Activated B cell treated with CpG ODN at 0.5 μM for 24 hours (primary cell): ENCODE measurements at regions not wholly inside any gene's neighbourhood (a gene's known extent, or its start where the extent isn't known, plus 50 kb on each side); places are given as distances from the start of the nearest gene placed in this dataset.

Experiments
- ATAC-seq: fragments of 200-7000 bp; cut with Tn5 transposase; one replicate; pipeline ENCODE4 v1.10.0; 2021; ENCODE audit warnings: low read depth, mild to moderate bottlenecking, moderate library complexity
- CTCF ChIA-PET: fragments of 350-600 bp; sonication (Branson Sonifier 250); formaldehyde crosslinking; loops from one replicate; lab custom pipeline; 2021; ENCODE audit warnings: antibody characterized with exemption; lab: Charles Lee
- POLR2A ChIA-PET: fragments of 350-600 bp; sonication (Branson Sonifier 250); formaldehyde crosslinking; loops from one replicate; lab custom pipeline; 2021; ENCODE audit warnings: antibody characterized with exemption; lab: Charles Lee
- DNase-seq: peaks from one replicate; pipeline ENCODE4 v3.0.0; 2022
- H3K27ac Mint-ChIP-seq: one replicate; pipeline ENCODE4 v1.8.0; 2020; ENCODE audit warnings: mixed read lengths
- H3K27me3 Mint-ChIP-seq: one replicate; pipeline ENCODE4 v1.8.0; 2021; ENCODE audit warnings: mixed read lengths
- H3K36me3 Mint-ChIP-seq: one replicate; pipeline ENCODE4 v1.8.0; 2021; ENCODE audit warnings: low read depth, mixed read lengths
- H3K4me1 Mint-ChIP-seq: one replicate; pipeline ENCODE4 v1.8.0; 2021; ENCODE audit warnings: mixed read lengths
- H3K4me3 Mint-ChIP-seq: one replicate; pipeline ENCODE4 v1.8.0; 2020; ENCODE audit warnings: mild to moderate bottlenecking, mixed read lengths
- H3K9me3 Mint-ChIP-seq: one replicate; pipeline ENCODE4 v1.8.0; 2020; ENCODE audit warnings: mixed read lengths
- intact Hi-C: fragments of 100-400 bp; cut with micrococcal nuclease; formaldehyde crosslinking; loops from one replicate; pipeline ENCODE4 v1.15.1; 2024
- TF ChIP-seq, protein P1 (sequence below): fragments of 200-600 bp; IDR thresholded peaks from one replicate; pipeline ENCODE4 v1.8.0; 2022; ENCODE audit warnings: antibody characterized with exemption, mild to moderate bottlenecking

DNA sequence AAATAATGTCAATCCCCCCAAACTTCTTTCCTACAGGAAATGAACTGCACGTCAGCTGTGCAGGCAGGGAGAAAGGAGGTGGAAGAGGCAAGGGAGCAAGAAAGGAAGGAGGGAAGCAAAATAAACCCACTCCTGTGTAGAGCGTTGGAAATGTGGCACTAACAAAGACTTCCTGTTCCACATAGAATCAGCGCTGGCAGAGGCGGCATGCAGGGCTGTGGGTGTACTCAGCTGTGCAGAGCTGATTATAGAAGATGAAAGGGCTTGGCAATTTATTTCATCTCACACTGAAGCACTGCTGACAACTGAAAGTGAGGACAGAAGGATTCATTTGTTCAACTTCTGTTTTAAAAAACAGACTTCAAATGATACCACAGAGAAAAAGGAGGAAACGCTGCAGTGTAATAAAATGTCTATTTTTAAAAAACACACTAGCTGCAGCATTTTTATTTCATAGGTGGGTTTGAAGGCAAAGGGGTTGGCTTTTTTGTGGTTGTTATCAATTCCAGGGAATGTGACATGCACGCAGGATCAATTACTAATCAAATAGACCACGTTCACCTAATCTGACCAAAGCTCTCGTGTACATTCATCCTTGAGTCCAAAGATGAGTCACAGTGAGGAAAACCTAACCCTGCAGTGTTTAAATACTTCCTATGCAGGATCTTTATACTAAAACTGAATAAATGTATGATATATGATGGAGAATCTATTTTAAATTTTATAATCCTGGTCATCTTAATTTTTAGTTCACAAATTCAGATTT is 583.5 kb downstream of the ZNF608 start:
- Mint-ChIP-seq H3K27ac (peak overlapping the region; percentile 46), H3K4me1 (peaks cover 50% of the 10 kb centered on the region), H3K9me3 (no peaks in the 10 kb centered on the region), H3K4me3 (peak overlapping the region; percentile 64), H3K27me3 (no peaks in the 10 kb centered on the region), H3K36me3 (no peaks in the 10 kb centered on the region)
- CTCF ChIA-PET: no interaction called here
- POLR2A ChIA-PET: no interaction called here
- intact Hi-C loops: loop anchor here (5.0 to 10.0 kb wide), 2 partner anchors 106 to 188 kb away; no protein-coding TSS in a partner anchor
- ATAC-seq (peak; percentile 60), DNase-seq (no peak)
- TF ChIP-seq, protein P1, sequence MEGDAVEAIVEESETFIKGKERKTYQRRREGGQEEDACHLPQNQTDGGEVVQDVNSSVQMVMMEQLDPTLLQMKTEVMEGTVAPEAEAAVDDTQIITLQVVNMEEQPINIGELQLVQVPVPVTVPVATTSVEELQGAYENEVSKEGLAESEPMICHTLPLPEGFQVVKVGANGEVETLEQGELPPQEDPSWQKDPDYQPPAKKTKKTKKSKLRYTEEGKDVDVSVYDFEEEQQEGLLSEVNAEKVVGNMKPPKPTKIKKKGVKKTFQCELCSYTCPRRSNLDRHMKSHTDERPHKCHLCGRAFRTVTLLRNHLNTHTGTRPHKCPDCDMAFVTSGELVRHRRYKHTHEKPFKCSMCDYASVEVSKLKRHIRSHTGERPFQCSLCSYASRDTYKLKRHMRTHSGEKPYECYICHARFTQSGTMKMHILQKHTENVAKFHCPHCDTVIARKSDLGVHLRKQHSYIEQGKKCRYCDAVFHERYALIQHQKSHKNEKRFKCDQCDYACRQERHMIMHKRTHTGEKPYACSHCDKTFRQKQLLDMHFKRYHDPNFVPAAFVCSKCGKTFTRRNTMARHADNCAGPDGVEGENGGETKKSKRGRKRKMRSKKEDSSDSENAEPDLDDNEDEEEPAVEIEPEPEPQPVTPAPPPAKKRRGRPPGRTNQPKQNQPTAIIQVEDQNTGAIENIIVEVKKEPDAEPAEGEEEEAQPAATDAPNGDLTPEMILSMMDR: no peak

DNA sequence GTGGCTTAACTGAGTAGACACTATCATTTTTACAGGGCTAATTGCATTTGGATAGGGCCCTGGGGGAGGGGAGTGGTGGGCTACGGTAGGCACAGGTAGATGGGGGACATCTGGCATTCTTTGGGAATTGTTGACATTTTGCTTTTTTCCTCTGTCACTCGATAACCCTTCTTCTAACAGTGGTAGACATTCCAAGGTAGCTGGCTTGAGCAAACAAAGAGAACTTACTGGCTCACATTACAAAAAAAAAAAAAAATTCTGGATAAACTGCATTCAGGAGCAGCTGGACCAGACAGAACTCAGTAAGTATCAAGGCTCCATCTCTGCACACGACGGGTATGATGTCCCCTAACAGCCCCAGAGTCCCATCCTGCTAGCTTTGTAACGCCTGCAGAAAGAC is 585.2 kb downstream of the ZNF608 start:
- H3K4me3 Mint-ChIP-seq: no peak overlapping the region
- intact Hi-C loops: loop anchor here (5.0 to 10.0 kb wide), 2 partner anchors 104 to 186 kb away; no protein-coding TSS in a partner anchor
- H3K4me1 Mint-ChIP-seq: peaks cover 60% of the 10 kb centered on the region
- DNase-seq (no peak), ATAC-seq (no peak)
- POLR2A ChIA-PET: interaction anchor here (0.6 kb wide), 1 partner anchor 180 kb away, joined by 3 read pairs; no protein-coding TSS in a partner anchor
- H3K27ac Mint-ChIP-seq: peak overlapping the region; percentile 30
- no peaks in the 10 kb centered on the region for H3K27me3 Mint-ChIP-seq
- CTCF ChIA-PET: no interaction called here
- no peaks in the 10 kb centered on the region for H3K36me3 Mint-ChIP-seq
- H3K9me3 Mint-ChIP-seq: peaks cover 2% of the 10 kb centered on the region
- TF ChIP-seq, protein P1: no peak

DNA sequence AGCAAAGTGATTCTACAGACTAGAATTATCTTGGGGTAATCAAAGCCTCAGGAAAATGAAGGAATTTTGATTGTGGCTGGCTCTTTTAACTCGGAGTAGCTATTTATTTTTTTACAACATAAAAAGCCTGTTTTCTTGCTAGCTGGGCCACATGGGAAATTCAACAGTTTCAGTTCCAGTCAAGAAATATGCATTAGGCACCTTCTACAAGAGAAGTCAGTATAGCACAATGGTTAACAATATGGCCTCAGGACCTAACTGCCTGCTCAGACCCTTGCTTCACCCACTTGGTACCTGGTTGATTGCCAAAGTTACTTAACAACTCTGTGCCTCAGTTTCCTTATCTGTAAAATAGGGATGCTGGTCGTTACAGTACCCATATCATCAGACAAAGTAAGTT is 586.2 kb downstream of the ZNF608 start:
- peaks cover 61% of the 10 kb centered on the region for H3K4me1 Mint-ChIP-seq
- no peak overlapping the region for H3K4me3 Mint-ChIP-seq
- peaks cover 7% of the 10 kb centered on the region for H3K36me3 Mint-ChIP-seq
- H3K27ac Mint-ChIP-seq: no peak overlapping the region
- ChIA-PET CTCF (no interaction called here), POLR2A (no interaction called here)
- no peaks in the 10 kb centered on the region for H3K27me3 Mint-ChIP-seq
- peak; percentile 50 for ATAC-seq
- intact Hi-C loops: loop anchor here (5.0 to 10.0 kb wide), 2 partner anchors 103 to 185 kb away; no protein-coding TSS in a partner anchor
- H3K9me3 Mint-ChIP-seq: peaks cover 8% of the 10 kb centered on the region
- TF ChIP-seq, protein P1: no peak
- no peak for DNase-seq

DNA sequence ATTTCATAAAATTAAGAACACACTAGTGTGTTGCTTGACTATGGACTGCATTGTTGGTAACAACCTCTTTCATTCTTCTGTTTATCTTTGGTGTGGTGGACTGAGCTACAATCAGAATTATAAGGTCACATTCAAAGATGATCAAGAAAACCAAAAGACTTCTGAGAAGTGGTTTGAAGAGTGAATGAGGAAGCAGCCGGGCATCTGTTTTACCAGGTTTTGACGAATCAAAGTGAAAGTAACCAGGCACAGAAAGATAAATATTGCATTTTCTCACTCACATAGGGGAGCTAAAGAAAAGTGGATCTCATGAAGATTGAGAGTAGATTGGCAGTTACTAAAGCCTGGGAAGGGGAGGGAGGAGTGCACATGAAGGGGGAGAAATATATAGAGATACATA is 589.1 kb downstream of the ZNF608 start:
- peak overlapping the region; percentile 89 for H3K27ac Mint-ChIP-seq
- H3K36me3 Mint-ChIP-seq: peaks cover 8% of the 10 kb centered on the region
- TF ChIP-seq, protein P1: no peak
- peaks cover 52% of the 10 kb centered on the region for H3K4me1 Mint-ChIP-seq
- no peaks in the 10 kb centered on the region for H3K27me3 Mint-ChIP-seq
- CTCF ChIA-PET: no interaction called here
- POLR2A ChIA-PET: interaction anchor here (0.6 to 0.8 kb wide), 2 partner anchors 100 to 1275 kb away, joined by 3 to 5 read pairs; no protein-coding TSS in a partner anchor
- DNase-seq (no peak), ATAC-seq (peak; percentile 61)
- intact Hi-C loops: loop anchor here (5.0 kb wide), 2 partner anchors 80 to 590 kb away; partner anchors contain the start of gene ZNF608
- peaks cover 14% of the 10 kb centered on the region for H3K9me3 Mint-ChIP-seq
- H3K4me3 Mint-ChIP-seq: peak overlapping the region; percentile 84

DNA sequence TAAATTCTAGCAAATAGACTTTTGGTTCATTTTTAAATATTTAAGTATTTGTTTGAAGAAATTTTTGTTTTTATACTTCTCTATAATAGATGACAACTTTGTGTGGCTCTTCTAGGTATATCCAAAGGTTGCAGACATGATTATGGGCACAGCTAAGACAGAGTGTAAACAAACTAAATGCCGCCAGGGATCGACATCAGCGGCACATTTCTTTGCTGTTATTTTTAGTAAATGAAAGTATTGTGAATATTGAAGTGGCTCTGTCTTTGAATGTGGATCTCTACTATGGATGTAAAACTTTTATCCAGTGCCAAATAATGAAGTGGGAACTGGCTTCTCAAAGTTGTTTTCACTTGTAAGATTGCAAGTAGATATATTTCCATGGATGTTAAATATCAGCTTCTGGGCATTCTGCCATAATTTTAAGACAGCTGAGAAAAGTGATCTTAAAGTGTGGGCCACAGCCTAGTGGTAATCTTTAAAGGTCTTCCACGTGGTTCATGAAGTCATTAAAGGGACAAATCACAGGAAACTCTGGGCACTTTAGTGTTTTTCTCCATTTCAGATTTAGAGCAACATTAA is 589.9 kb downstream of the ZNF608 start:
- H3K27ac Mint-ChIP-seq: peak overlapping the region; percentile 89
- TF ChIP-seq, protein P1: no peak
- CTCF ChIA-PET: no interaction called here
- no peaks in the 10 kb centered on the region for H3K27me3 Mint-ChIP-seq
- H3K4me3 Mint-ChIP-seq: no peak overlapping the region
- ATAC-seq (no peak), DNase-seq (no peak)
- H3K4me1 Mint-ChIP-seq: peaks cover 43% of the 10 kb centered on the region
- POLR2A ChIA-PET: interaction anchor here (0.6 kb wide), 1 partner anchor 1275 kb away, joined by 5 read pairs; no protein-coding TSS in a partner anchor
- intact Hi-C loops: loop anchor here (5.0 kb wide), 2 partner anchors 79 to 591 kb away; partner anchors contain the start of gene ZNF608
- H3K9me3 Mint-ChIP-seq: peaks cover 16% of the 10 kb centered on the region
- H3K36me3 Mint-ChIP-seq: peaks cover 8% of the 10 kb centered on the region
